OCI-LY1 (cell line): ENCODE measurements at regions not wholly inside any gene's neighbourhood (a gene's known extent, or its start where the extent isn't known, plus 50 kb on each side); places are given as distances from the start of the nearest gene placed in this dataset.

ENCODE experiments used
- H2AFZ ChIP-seq: fragments of 200-600 bp; sonication (generic), shearing (Covaris generic); 2 replicates; pipeline ENCODE4 v1.6.0; 2014; ENCODE audit warnings: antibody characterized with exemption, mild to moderate bottlenecking, low read length
- H3F3A ChIP-seq: fragments of 200-600 bp; sonication (generic), shearing (Covaris generic); 2 replicates; pipeline ENCODE4 v1.6.0; 2014; ENCODE audit warnings: mild to moderate bottlenecking, antibody characterized with exemption, low read length, moderate library complexity; ENCODE audit not compliant: insufficient read depth
- H3K27ac ChIP-seq: fragments of 200-600 bp; sonication (generic); 2 replicates; pipeline ENCODE4 v1.5.1; 2014; ENCODE audit warnings: low read length, mixed run types, mild to moderate bottlenecking, low read depth; ENCODE audit not compliant: poor library complexity, severe bottlenecking
- H3K27me3 ChIP-seq: fragments of 200-600 bp; sonication (generic); 2 replicates; pipeline ENCODE4 v1.6.0; 2014; ENCODE audit warnings: antibody characterized with exemption, mild to moderate bottlenecking, low read length, moderate library complexity; ENCODE audit not compliant: insufficient read depth
- H3K36me3 ChIP-seq: fragments of 200-600 bp; sonication (generic); 2 replicates; pipeline ENCODE4 v1.6.1; 2014; ENCODE audit warnings: mild to moderate bottlenecking, antibody characterized with exemption, low read length, moderate library complexity, mixed read lengths; ENCODE audit not compliant: insufficient read depth
- H3K4me1 ChIP-seq: fragments of 200-600 bp; sonication (generic); 2 replicates; pipeline ENCODE4 v1.5.1; 2014; ENCODE audit warnings: mild to moderate bottlenecking, low read length, moderate library complexity; ENCODE audit not compliant: insufficient read depth, severe bottlenecking
- H3K4me2 ChIP-seq: fragments of 200-600 bp; sonication (generic), shearing (Covaris generic); 2 replicates; pipeline ENCODE4 v1.6.1; 2014; ENCODE audit warnings: low read length
- H3K4me3 ChIP-seq: fragments of 200-600 bp; sonication (generic); 2 replicates; pipeline ENCODE4 v1.5.1; 2014; ENCODE audit warnings: low read length, low read depth, mild to moderate bottlenecking, mixed read lengths; ENCODE audit not compliant: poor library complexity, severe bottlenecking
- H3K79me2 ChIP-seq: fragments of 200-600 bp; shearing (Covaris generic); 2 replicates; pipeline ENCODE4 v1.6.1; 2016; ENCODE audit warnings: mixed run types, low read length, mixed read lengths; ENCODE audit not compliant: insufficient read depth
- H3K9ac ChIP-seq: fragments of 200-600 bp; sonication (generic), shearing (Covaris generic); 2 replicates; pipeline ENCODE4 v1.6.1; 2014; ENCODE audit warnings: mild to moderate bottlenecking, low read length, mixed read lengths
- H3K9me2 ChIP-seq: fragments of 200-600 bp; sonication (generic), shearing (Covaris generic); 2 replicates; pipeline ENCODE4 v1.6.1; 2014; ENCODE audit warnings: low read depth, mild to moderate bottlenecking, low read length, mixed read lengths
- H3K9me3 ChIP-seq: fragments of 200-600 bp; shearing (Covaris generic); 2 replicates; pipeline ENCODE4 v1.6.1; 2014; ENCODE audit warnings: low read length, mixed read lengths
- H4K20me1 ChIP-seq: fragments of 200-600 bp; sonication (generic), shearing (Covaris generic); 2 replicates; pipeline ENCODE4 v1.6.0; 2016; ENCODE audit warnings: mild to moderate bottlenecking, low read length; ENCODE audit not compliant: insufficient read depth
- CTCF ChIP-seq: fragments of 200-600 bp; sonication (generic), shearing (Covaris generic); IDR thresholded peaks from 2 replicates; pipeline ENCODE4 v1.5.1; 2017; ENCODE audit warnings: mild to moderate bottlenecking, antibody characterized with exemption, low read length, moderate library complexity, mixed read lengths
- EZH2 ChIP-seq: fragments of 200-600 bp; sonication (generic), shearing (Covaris generic); IDR thresholded peaks from 2 replicates; pipeline ENCODE4 v1.8.0; 2017; ENCODE audit warnings: borderline replicate concordance, mixed run types, mild to moderate bottlenecking, antibody characterized with exemption, low read length, moderate library complexity, mixed read lengths

GRCh38 chr19:31801611-31802010 lies 452.4 kb upstream of the TSHZ3 start:
- Histone ChIP-seq H2AFZ (no peak overlapping the region), H3K27me3 (no peaks in the 10 kb centered on the region), H3K9me3 (no peaks in the 10 kb centered on the region), H3F3A (no peaks in the 10 kb centered on the region), H3K9me2 (no peaks in the 10 kb centered on the region), H3K4me2 (no peak overlapping the region), H4K20me1 (no peaks in the 10 kb centered on the region), H3K4me1 (no peaks in the 10 kb centered on the region), H3K79me2 (no peaks in the 10 kb centered on the region), H3K36me3 (no peaks in the 10 kb centered on the region), H3K4me3 (no peak overlapping the region), H3K9ac (no peak overlapping the region), H3K27ac (no peak overlapping the region)
- TF ChIP-seq CTCF = no peak
- no peak for TF ChIP-seq EZH2

- no peak overlapping the region for H2AFZ ChIP-seq
- no peak overlapping the region for H3K4me2 ChIP-seq
- no peak overlapping the region for H3K27ac ChIP-seq
- no peak for TF ChIP-seq CTCF
- TF ChIP-seq EZH2 = no peak
- H4K20me1 ChIP-seq = no peaks in the 10 kb centered on the region
- no peaks in the 10 kb centered on the region for H3K27me3 ChIP-seq
- no peaks in the 10 kb centered on the region for H3K9me2 ChIP-seq
- no peak overlapping the region for H3K4me3 ChIP-seq
- H3K9ac ChIP-seq = no peak overlapping the region
- H3K9me3 ChIP-seq = no peaks in the 10 kb centered on the region
- no peaks in the 10 kb centered on the region for H3K4me1 ChIP-seq
- H3F3A ChIP-seq = no peaks in the 10 kb centered on the region
- H3K36me3 ChIP-seq = no peaks in the 10 kb centered on the region
- H3K79me2 ChIP-seq = no peaks in the 10 kb centered on the region
Measured at GRCh38 chr19:31803835-31804446, 454.7 kb upstream of the TSHZ3 start.

GRCh38 chr19:31804668-31805067 lies 455.4 kb upstream of the TSHZ3 start:
- Histone ChIP-seq H3K27ac (no peak overlapping the region), H3K9ac (no peak overlapping the region), H3K36me3 (no peaks in the 10 kb centered on the region), H3K9me2 (no peaks in the 10 kb centered on the region), H3K9me3 (no peaks in the 10 kb centered on the region), H3K4me3 (no peak overlapping the region), H2AFZ (no peak overlapping the region), H3K4me2 (no peak overlapping the region), H3K79me2 (no peaks in the 10 kb centered on the region), H4K20me1 (no peaks in the 10 kb centered on the region), H3K27me3 (no peaks in the 10 kb centered on the region), H3K4me1 (no peaks in the 10 kb centered on the region), H3F3A (no peaks in the 10 kb centered on the region)
- TF ChIP-seq CTCF (no peak), EZH2 (no peak)
